ENCODE measurements at regions not wholly inside any gene's neighbourhood (a gene's known extent, or its start where the extent isn't known, plus 50 kb on each side); places are given as distances from the start of the nearest gene placed in this dataset.
"Not testable (repeated sequence)": the region's sequence is repeated elsewhere in the genome, so short reads cannot be mapped to it uniquely, and the experiment has no call there.

GRCh38 chr12:107369006-107369405 is 275.7 kb upstream of the CRY1 start:
- no peak for DNase-seq

GRCh38 chr12:107369679-107370078 is 276.3 kb upstream of the CRY1 start:
- DNase-seq = no peak

- DNase-seq = no peak
These were observed 278.9 kb upstream of the CRY1 start for GRCh38 chr12:107372229-107372658.

GRCh38 chr12:107373238-107373809 is 280.0 kb upstream of the CRY1 start:
- DNase-seq = no peak

GRCh38 chr12:107374161-107374840 is 281.0 kb upstream of the CRY1 start:
- peak in 1 of 3 donors; percentile 53 for DNase-seq

- no peak for DNase-seq
These were observed 281.9 kb upstream of the CRY1 start for GRCh38 chr12:107375231-107375630.

- DNase-seq = no peak
These were observed 284.4 kb upstream of the CRY1 start for GRCh38 chr12:107377596-107378385.

GRCh38 chr12:107378609-107379008 is 285.3 kb upstream of the CRY1 start:
- DNase-seq = no peak

GRCh38 chr12:107379142-107379851 is 285.9 kb upstream of the CRY1 start:
- not testable (repeated sequence) for DNase-seq

GRCh38 chr12:107379852-107380567 is 286.7 kb upstream of the CRY1 start:
- DNase-seq = peak in 2 of 3 donors; percentile 21 to 31

- DNase-seq = no peak
These were observed 291.3 kb upstream of the CRY1 start for GRCh38 chr12:107384645-107385044.

GRCh38 chr12:107385509-107385908 is 292.2 kb upstream of the CRY1 start:
- DNase-seq = no peak

- no peak for DNase-seq
These were observed 293.2 kb upstream of the CRY1 start for GRCh38 chr12:107386569-107386968.

- no peak for DNase-seq
These were observed 294.9 kb upstream of the CRY1 start for GRCh38 chr12:107388263-107388662.

- no peak for DNase-seq
These were observed 295.2 kb upstream of the PWP1 start for GRCh38 chr12:107390414-107390813.

- DNase-seq = no peak
These were observed 292.4 kb upstream of the PWP1 start for GRCh38 chr12:107393043-107393717.

GRCh38 chr12:107394693-107395092 is 290.9 kb upstream of the PWP1 start:
- DNase-seq = no peak

- DNase-seq = no peak
These were observed 289.8 kb upstream of the PWP1 start for GRCh38 chr12:107395817-107396216.

GRCh38 chr12:107396991-107397390 is 288.6 kb upstream of the PWP1 start:
- no peak for DNase-seq

- DNase-seq = no peak
These were observed 287.6 kb upstream of the PWP1 start for GRCh38 chr12:107397890-107398500.

GRCh38 chr12:107399046-107399445 is 286.6 kb upstream of the PWP1 start:
- no peak for DNase-seq

Measured in muscle of back (tissue), 3 donors.